DMS53 (cell line): ENCODE measurements at regions not wholly inside any gene's neighbourhood (a gene's known extent, or its start where the extent isn't known, plus 50 kb on each side); places are given as distances from the start of the nearest gene placed in this dataset.

ENCODE experiments used
- DNase-seq: peaks from one replicate; lab custom pipeline; 2025; lab: John Stamatoyannopoulos, UW

DNA sequence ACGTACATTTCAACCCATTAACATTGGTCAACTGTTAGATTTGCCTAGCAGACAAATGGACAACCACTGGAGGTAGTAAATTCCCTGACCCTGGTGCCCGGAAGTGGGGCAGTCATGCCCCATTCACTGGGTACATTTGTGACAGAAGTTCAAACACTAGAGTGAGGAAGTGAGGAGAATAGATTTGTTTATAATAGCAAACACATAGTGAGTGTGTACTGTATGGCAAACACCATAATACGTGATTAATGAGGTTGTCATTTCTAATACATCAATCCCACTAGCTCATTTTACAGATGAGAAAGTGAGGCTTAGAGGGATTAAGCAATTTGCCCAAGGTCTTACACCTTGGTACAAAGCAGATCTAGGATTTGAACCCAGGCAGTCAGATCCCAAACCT lies 181.9 kb upstream of the MKLN1 start:
- peak; percentile 84 for DNase-seq

DNA sequence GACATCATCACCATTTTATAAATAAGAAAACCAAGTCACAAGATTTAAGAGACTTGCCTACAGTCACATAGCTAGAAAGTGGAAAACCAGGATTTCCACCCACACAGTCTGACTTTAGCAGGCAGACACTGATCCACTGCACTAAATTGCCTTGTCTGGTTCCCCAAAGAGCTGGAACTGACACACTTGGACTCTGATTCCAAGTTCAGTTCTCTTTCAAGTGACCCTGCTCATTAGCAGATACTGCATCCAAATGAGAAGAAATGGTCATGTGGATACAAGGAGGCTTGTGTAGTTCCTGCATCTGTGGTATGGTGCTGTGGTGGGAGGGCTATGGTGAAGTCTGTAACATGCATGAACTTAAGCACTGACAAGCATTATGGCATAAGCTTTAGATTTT lies 180.1 kb upstream of the MKLN1 start:
- DNase-seq = no peak

DNA sequence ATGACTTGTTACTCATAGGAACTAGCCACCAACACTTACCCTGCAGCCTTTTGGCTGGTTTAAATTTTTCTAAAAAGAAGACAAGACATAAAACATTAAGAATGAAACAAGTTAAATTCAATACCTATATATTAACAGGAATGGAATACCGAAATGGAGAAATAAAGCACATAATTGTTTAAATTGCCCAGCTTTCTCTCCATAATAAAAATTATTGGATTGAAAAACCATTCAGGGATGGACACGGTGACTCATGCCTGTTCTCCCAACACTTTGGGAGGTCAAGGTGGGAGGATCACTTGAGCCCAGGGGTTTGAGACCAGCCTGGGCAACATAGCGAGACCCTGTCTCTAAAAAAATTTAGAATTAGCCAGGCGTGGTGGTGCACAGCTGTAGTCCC lies 179.4 kb upstream of the MKLN1 start:
- no peak for DNase-seq

DNA sequence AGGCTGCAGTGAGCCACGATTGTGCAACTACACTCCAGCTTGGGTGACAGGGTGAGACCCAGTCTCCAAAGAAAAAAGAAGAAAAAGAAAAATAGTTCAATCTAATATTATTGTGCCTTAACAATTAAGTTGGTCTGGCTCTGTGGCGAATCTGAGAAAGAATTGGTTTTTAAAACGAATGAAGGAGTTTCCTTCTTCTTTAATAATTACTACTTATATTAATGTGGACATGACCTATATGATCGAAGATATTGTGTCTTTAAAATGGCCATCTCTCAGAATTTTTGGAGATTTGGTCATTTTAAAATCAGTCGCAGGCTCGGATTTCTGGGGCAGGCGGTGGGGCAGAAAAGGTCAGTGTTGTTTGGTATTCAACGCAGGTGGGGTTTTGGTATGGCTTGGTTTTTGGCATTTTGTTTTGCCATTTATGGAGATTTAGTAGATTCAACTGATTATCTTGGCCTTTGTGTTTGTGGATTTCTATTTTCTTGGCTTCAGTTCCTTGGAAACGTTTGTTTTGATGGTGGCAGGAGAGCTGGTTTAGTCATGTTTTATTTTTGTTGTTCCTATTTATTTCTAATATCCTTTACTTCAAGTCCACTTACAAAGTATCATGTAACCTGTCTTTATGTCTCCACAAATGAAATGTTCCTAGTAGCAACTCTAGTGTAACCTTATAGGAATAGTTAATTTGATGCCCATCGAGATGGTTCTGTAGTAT lies 178.8 kb upstream of the MKLN1 start:
- DNase-seq = no peak

DNA sequence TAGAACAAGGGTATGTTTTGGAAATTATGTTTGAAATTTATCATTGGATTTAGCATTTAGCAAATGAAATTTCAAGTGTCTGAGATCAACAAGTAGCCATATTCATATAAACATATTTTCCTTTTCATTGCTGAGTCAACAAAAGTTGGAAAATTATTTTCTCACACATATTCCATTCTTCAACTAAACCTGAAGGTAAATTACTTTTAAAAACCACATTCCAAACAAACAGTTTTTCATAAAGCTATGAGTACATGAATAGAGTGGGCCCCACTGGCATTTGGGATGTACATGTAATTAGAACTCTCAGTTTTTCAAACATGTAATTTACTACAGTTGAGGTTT lies 178.3 kb upstream of the MKLN1 start:
- DNase-seq = no peak

DNA sequence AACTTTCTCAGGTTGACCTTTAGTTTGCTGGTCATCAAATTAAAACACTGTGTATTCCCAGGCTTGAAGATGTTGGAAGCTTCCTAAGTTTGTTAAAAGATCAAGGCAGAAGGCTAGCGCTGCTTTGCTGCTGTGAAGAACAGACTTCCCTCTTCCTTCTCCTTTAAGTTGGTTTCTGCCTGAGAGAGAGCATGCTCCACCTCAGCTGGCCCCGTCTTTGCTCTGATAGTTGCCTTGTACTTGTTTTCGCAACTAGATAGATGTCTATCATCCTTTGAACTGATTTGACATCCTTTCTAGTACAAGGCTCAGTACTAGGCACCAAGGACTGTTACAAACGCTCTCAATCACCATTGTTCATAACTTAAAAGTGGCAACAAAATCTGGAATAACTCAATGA lies 177.8 kb upstream of the MKLN1 start:
- DNase-seq = no peak

DNA sequence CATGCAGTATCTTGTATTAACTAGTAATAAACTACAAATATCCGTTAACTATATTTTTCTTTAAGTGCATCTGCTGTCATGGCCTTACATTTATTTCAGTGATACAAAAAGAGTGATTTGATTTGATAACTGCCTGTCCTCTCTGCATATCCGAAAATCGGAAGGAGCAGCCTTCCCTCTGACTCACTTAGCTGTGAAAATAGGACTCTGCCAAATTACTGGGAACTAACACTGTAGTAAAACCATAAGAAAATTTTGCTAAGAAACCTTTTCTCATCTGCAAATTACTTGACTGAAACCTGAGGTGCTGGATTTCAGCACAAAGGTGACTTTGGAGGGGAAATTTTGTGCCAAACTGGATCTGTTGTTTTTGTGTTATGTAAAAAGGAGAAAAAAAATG lies 176.6 kb upstream of the MKLN1 start:
- no peak for DNase-seq

DNA sequence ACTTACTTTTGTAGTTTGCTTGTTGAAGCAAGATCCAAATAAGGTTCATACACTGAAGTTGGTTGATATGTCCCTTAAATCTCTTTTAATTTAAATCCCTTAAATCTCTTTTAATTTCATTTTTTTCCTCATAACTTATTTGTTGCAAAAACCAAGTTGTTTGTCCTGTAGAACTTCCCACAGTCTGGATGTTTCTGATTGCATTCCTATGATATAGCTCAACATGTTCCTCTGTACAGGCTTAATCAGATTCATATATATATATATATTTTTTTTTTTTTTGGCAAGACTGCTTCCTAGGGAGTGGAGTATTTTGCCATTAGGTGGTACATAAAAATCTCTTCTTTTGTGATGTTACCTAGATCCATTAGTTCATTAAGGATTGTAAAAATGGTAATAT lies 174.9 kb upstream of the MKLN1 start:
- no peak for DNase-seq

DNA sequence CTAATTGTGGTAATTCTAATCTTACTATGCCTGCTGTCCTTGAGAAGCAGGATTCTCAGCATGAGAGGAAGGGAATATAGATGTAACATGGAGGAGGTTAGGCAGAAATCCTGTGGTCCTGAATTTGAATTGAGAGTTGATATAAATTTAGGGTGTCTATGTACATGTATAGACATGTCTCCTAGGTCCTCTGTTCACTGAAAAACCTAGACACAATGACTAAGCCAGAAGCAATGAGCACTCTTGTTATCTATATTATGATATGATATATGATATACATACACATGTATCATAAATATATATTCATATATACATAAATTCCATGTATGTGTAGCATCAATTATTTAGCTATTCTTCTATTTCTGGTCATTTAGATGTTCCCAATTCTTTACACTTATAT lies 173.3 kb upstream of the MKLN1 start:
- no peak for DNase-seq

DNA sequence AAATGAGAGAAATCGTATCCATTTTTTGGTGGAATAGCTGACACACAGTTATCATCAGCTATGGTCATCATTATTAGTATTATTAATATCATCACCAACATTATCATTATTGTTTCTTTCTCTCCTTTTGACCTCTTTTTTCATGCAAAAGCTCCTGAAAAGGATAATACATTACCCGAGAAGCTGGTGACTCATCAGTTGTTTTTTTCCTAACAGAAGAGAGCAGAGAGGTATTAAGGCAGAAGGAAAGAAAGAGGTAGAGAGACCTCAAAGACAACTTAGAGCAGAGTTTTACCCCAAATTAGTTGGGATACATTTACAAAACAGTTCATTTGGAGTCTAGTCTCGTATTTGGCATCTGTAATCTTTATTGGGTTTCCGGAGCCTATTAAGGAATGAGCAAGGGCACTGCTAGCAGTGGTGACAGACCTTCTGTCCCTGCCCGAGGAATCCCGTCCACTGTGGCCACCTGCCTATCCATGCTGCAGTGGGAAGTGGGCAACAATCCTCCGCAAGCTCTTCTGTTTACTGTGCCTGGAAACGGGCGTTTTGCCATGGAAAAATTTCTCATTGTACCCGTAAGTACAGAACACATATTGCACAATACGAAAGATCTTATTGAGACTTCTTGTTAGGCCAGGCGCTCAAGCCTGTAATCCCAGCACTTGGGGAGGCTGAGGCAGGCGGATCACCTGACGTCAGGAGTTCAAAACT lies 170.0 kb upstream of the MKLN1 start:
- DNase-seq = peak; percentile 35

DNA sequence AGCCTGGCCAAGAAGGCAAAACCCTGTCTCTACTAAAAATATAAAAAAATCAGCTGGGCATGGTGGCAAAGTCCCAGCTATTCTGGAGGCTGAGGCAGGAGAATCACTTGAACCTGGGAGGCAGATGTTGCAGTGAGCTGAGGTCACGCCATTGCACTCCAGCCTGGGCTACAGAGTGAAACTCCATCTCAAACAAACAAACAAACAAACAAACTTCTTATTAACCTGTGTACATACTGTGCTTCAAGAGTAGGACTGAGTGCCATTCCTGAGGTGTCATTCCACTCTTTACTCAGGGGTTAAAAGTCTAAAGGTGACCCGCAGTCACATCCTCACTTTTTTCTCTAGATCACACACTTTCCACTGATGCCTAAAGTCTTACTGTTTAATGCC lies 169.4 kb upstream of the MKLN1 start:
- peak; percentile 37 for DNase-seq

DNA sequence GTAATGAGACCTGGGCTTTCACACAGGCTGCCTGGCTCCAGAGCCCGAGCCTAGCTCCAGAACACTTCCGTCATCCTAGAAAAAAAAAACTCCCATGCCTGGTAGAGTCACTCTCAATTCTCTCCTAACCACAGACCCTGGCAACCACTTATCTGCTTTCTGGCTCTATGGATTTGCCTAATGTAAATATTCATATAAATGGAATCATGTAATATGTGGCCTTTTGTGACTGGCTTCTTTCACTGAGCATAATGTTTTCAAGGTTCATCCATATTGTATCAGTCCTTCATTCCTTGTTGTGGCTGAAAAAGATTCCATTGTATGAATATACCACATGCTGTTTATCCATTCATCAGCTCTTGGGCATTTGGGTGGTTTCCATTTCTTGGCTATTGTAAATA lies 167.7 kb upstream of the MKLN1 start:
- DNase-seq = no peak

DNA sequence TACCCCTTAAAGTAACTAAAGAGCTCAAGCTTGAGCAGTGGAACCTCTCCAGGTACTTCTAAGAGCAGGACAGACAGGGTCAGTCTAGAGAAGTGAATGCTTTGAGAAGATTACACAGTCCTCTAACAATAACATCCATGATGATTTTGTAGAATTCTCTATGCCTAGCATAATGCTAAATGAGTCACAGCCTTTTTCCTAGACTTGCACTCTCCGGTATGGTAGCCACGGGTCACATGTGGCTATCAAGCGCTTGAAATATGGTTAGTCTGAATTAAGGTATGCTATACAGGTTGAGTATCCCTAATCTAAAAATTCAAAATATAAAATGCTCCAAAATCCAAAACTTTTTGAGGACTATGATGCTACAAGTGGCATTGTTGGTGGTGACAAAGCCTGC lies 166.6 kb upstream of the MKLN1 start:
- no peak for DNase-seq

DNA sequence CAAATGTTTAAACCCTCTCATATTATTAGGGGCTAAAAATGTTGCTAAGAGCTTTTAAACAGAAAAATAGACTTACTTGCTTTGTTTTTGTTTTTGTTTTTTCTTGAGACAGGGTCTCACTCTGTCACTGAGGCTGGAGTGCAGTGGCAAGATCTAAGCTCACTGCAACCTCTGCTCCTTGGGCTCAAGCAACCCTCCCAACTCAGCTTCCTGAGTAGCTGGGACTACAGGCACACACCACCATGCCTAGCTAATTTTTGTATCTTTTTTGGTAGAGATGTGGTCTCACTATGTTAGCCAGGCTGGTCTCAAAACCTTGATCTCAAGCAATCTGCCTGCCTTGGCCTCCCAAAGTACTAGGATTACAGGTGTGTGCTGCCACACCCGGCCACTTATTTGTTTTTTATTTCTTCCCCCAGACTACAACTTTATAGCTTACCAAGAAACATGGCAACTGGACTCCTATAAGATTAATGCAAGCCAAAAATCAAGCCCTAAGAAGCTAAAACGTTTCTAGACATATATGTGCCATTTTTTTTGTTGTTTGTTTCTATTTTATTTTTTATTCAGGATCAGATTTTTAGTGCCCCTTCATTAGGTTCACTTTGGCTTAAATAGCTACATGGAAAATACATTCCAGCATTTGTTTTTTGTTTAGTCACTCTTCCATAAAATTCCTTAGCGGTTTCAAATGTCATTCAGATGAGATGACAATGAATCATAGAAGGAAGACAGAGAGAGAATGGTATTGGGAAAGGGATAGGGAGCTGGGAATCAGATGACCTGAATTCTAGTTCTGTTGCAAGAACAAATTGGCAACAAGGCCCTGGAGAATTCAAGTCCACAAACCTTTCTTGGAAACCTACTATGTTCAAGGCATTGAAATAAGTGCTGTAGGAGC lies 163.4 kb upstream of the MKLN1 start:
- peak; percentile 36 for DNase-seq

DNA sequence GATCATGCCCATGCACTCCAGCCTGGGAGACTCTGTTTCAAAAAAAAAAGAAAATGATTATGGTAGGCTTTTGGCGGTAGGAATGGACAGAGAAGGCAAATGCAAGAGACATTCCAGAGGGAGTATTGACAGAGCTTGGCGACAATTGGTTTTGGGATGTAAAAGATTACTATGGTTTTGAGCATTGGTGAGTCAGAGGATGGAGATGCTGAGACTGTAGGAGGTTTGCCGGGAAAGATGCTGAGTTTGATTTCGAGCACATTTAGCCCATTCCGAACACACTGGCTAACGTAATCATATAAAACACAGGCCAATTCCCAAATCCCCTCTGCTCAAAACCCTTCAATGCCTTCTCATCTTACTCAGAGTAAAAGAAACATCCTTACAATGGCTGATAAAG lies 161.6 kb upstream of the MKLN1 start:
- DNase-seq = no peak

DNA sequence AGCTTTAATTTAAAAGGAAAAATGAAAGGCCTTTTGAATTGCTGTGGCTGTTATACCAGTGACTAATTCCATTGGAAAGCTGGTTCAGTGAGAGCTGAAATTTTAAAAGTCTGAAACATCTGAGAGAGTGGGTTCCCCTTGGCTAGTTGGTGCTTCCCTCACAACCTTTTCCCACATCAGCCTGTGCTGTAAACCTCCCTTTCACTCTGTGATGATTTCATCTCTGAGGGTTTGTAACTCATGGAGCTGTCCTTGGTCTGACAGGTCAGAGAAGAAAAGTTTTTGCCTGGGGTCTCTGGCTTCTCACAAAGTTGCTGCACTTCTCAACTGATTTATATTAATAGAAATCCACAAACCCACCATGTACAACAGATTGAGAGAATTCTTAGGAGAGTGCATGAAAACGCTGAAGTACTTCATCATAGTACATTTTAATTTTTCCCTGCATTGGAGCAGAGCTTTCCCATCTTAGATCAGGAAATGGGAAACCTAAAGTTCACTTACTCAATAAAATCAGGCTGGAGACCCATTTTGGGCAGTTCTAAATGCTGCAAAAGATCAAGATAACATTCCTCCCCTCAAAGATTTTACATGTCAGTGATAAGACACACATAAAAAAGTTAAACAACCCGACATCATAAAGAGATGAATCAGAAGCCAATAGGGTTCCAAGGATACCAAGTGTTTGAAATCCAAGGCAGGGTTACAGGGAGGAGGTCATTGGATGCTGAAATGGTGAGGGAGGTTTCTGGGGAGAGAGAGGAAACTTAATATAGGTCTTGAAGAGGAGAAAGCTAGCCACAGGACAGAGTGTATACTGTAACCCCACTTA lies 157.0 kb upstream of the MKLN1 start:
- DNase-seq = no peak

DNA sequence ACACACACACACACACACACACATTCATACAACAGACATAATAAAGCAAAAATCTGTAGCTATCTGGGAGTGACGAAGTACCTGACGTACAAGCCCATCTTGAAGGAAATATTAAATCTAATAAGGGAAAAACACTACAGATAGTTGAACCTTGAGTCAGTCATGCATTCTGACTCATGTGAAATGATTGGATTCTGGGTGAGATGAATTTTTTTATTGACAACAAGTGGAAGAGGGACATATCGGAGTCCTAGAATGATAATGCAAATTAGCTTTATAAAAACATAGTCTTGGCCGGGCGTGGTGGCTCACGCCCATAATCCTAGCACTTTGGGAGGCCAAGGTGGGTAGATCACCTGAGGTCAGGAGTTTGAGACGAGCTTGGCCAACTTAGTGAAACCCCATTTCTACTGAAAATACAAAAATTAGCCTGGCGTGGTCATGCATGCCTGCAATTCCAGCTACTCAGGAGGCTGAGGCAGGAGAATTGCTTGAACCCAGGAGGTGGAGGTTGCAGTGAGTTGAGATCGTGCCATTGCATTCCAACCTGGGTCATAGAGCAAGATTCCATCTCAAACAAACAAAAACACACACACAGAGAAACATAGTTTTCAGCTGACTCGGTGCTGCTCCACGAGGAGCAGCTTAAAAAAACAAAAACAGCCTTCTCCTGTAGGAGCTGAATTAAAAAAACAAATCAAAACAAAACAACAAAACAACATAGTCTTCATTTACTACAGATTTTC lies 154.4 kb upstream of the MKLN1 start:
- no peak for DNase-seq

DNA sequence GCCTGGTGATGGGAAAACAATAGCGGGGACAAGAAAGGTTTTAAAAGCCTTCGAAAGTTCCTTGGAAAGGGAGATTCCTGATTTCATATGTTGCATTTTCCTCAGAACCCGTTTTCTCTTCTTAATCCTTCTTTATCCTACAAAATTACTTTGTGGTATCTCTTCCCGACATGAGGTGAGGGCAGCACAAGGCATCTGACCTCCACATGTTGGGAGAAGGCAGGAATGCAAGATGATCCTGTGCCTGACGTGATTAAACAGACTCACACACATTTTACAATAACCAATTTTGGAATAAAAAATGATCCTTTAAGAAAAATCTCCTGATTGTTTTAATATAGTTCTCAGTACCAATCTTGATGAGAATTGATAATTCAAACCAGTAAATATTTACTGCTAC lies 153.3 kb upstream of the MKLN1 start:
- DNase-seq = no peak

DNA sequence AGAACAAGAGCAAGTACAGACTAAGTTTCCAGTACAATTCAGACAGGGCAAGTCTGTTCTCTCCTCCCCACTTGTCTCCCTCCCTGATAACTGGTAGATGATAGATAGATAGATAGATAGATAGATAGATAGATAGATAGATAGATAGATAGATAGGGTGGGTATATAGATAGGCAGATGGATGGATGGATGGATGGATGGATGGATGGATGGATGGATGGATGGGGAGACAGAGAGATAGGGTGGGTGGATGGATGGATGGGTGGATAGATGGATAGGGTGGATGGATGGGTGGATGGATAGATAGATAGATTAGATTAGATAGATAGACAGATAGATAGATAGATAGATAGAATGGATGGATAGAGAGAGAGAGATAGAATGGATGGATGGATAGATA lies 152.8 kb upstream of the MKLN1 start:
- no peak for DNase-seq

DNA sequence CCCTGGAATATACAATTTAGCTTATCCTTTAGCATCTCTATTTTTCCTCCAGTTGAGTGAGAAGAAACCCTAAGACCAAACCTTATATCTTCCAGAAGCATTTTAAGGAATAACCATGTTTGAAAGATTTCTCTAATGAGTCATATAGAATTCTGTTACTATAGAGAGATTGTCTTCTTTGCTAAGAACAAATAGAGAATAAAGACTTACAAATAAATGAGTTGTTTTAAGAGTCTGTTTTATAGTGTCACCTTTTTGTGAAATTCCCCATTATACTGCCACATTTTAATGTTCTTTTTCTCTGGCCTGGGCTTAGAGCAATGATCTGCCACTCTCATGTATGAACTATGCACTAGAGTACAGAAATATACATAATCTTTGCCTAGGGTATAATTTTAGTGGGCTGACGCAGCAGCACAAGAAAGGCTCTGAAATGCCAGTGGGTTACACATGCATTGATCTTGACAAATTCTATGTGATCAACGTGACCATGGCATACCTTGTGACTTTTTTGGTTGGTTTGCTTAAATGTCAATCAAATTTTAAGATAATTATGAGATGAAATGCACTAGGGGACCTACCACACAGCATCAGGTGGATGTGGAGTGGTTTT lies 145.1 kb upstream of the MKLN1 start:
- no peak for DNase-seq

DNA sequence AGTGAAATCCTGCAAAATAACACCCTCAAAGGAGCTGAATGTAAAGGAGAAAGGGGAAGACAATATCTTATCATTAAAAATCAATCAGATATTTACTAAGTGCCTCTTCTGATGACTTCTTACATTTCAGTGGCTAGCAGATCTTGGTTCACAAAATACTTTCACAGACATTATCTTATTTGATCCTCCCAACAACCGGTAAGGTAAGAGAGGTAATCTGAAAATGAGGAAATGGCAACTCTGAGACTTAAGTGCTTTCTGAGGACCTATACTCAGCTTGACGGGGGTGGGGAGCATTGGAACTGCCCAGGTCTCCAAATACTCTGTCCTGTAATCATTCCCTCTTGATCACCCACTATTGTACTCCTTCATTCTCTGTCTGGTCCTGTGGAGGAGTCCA lies 144.6 kb upstream of the MKLN1 start:
- DNase-seq = no peak
